ENCODE measurements at regions not wholly inside any gene's neighbourhood (a gene's known extent, or its start where the extent isn't known, plus 50 kb on each side); places are given as distances from the start of the nearest gene placed in this dataset.
"Not testable (repeated sequence)": the region's sequence is repeated elsewhere in the genome, so short reads cannot be mapped to it uniquely, and the experiment has no call there.

GRCh38 chr22:48490500-48491411 is 1336.9 kb downstream of the BRD1 start:
- DNase-seq: no peak

GRCh38 chr22:48489551-48490499 is 1337.8 kb downstream of the BRD1 start:
- no peak for DNase-seq

GRCh38 chr22:48488611-48489511 is 1338.8 kb downstream of the BRD1 start:
- no peak for DNase-seq

- no peak for DNase-seq
Measured at GRCh38 chr22:48488149-48488551, 1339.5 kb downstream of the BRD1 start.

- DNase-seq: no peak
Measured at GRCh38 chr22:48486558-48486957, 1341.1 kb downstream of the BRD1 start.

- no peak for DNase-seq
Measured at GRCh38 chr22:48486134-48486532, 1341.5 kb downstream of the BRD1 start.

- DNase-seq: no peak
Measured at GRCh38 chr22:48485149-48486133, 1342.2 kb downstream of the BRD1 start.

GRCh38 chr22:48483764-48484528 is 1343.7 kb downstream of the BRD1 start:
- no peak for DNase-seq

- no peak for DNase-seq
Measured at GRCh38 chr22:48482771-48483170, 1344.9 kb downstream of the BRD1 start.

GRCh38 chr22:48482198-48482597 is 1345.5 kb downstream of the BRD1 start:
- DNase-seq: not testable (repeated sequence)

GRCh38 chr22:48481748-48482147 is 1345.9 kb downstream of the BRD1 start:
- DNase-seq: no peak

GRCh38 chr22:48478529-48479265 is 1349.0 kb downstream of the BRD1 start:
- DNase-seq: no peak

- no peak for DNase-seq
Measured at GRCh38 chr22:48478124-48478523, 1349.5 kb downstream of the BRD1 start.

- DNase-seq: no peak
Measured at GRCh38 chr22:48477031-48477721, 1350.5 kb downstream of the BRD1 start.

GRCh38 chr22:48476577-48476976 is 1351.1 kb downstream of the BRD1 start:
- no peak for DNase-seq

GRCh38 chr22:48475661-48476345 is 1351.9 kb downstream of the BRD1 start:
- DNase-seq: no peak

- no peak for DNase-seq
Measured at GRCh38 chr22:48474881-48475280, 1352.8 kb downstream of the BRD1 start.

GRCh38 chr22:48473202-48473601 is 1354.5 kb downstream of the BRD1 start:
- no peak for DNase-seq

Data from skin of body (tissue), 1 donor.